Erythroblast (primary cell): ENCODE measurements at regions not wholly inside any gene's neighbourhood (a gene's known extent, or its start where the extent isn't known, plus 50 kb on each side); places are given as distances from the start of the nearest gene placed in this dataset.
"Not testable (repeated sequence)": the region's sequence is repeated elsewhere in the genome, so short reads cannot be mapped to it uniquely, and the experiment has no call there.

Experiments used
- DNase-seq, 2 experiments: peaks; one replicate each; lab custom pipeline; 2025; lab: John Stamatoyannopoulos, UW
- GATA1 ChIP-seq: IDR thresholded peaks from 2 replicates; pipeline ENCODE4 v1.6.1; 2011; ENCODE audit warnings: low read depth, mild to moderate bottlenecking, control low read depth, low read length, moderate library complexity
- POLR2A ChIP-seq: IDR thresholded peaks from 2 replicates; pipeline ENCODE4 v1.6.1; 2011; ENCODE audit warnings: mild to moderate bottlenecking, low read length

DNA sequence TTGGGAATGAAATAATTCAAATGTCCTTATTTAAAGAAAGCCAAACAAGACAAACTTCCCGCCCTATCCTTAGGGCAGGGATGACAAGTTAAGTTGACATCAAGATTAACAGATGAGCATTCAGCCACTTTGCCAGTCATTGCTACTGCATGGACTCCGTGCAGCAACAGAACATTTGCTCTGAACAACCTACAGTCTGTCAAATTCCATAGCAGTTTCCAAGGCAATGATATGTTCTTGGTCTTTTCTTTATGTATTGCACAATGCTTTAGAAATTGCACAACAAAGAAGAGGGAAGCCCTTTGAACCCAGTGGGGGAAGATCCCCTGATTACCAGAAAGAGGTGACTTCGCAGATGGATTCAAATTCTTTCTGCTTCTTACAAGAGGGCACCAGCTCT lies 269.8 kb downstream of the BCAT1 start:
- DNase-seq = no peak
- no peak for TF ChIP-seq POLR2A
- TF ChIP-seq GATA1 = no peak

DNA sequence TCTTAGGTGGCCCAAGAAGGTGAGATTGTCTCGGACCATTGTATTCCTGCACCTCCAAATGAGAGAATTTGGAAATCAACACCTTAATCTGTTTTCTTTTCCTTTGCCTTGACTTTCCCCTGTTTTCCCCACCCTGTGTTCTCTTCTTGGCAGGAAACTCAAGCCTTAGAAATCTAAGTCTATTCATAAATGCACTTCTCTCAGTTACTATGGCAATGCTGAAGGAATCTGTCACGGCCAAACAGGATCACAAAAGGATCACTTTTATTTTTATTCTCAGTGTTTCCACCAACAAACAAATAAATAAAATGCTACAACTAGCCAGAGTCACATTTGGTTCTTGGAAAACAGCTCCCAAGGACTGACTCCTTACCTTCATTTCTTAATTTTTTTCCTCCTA lies 270.5 kb downstream of the BCAT1 start:
- no peak for DNase-seq
- no peak for TF ChIP-seq POLR2A
- TF ChIP-seq GATA1 = no peak

DNA sequence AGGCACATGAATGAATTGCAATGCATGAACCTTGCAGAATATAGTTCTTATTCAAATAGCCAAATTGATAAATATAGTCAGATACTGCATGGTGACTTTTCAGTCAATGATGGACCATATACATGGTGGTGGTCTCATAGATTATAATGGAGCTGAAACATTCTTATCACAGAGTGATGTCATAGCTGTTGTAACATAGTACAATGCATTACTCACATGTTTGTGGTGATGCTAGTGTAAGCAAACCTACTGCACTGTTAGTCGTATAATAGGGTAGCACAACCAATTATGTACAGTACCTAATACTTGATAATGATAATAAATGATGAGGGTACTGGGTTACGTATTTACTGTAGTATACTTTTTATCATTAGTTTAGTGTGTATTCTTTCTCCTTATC lies 280.3 kb downstream of the BCAT1 start:
- TF ChIP-seq POLR2A = no peak
- TF ChIP-seq GATA1 = no peak
- DNase-seq = no peak

DNA sequence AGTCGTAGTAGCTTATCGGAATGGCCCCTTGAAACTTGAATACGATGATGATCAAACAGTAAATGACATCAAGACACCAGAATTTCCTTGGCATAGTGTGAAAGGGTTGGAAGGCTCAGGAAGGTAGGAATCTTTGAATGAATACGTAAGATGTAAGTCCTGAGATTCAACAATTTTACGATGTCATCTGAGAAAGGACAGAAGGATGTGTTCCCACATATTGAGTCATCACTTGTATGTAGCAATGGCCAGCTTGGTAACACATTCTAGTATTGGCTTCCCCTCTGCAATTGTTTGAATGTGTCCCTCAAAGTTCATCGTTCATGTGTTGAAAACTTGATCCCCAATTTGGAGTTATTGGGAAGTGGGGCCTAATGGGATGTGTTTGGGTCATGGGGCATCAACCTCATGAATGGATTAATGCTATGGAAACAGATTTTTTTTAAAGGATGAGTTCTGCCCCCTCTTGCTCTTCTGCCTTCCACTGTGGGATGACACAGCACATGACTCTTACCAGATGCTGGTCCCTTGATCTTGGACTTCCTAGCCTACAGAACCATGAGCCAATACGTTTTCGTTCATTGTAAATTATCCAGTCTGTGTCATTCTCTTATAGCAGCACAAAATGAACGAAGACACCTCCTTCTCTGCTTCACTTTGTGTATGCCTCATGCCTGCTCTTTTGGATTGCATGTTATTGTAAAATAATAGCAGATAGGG lies 284.6 kb downstream of the BCAT1 start:
- TF ChIP-seq POLR2A (no peak), GATA1 (no peak)
- no peak for DNase-seq

DNA sequence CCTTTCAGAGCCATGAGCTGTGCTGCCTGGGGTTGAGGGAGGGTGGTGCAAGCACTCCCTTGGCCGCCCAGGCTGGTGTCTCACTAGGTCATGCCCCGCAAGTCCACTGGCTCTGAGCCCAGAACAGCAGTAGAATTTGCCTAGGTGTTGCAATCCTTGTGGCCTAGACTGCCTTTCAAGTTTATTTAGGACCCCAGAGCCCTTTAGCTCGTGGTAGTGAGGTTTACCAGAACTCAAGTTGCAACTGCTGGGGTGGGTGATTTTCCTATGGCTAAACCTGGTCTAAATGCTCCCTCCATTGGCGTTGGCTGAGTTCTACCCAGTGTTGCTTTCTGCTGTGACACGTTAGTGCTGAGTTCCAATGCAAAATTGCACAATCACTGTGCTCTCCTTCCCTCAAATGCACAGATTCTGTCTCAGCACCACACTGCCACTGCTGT lies 287.2 kb downstream of the BCAT1 start:
- DNase-seq = no peak
- TF ChIP-seq GATA1 (no peak), POLR2A (no peak)

DNA sequence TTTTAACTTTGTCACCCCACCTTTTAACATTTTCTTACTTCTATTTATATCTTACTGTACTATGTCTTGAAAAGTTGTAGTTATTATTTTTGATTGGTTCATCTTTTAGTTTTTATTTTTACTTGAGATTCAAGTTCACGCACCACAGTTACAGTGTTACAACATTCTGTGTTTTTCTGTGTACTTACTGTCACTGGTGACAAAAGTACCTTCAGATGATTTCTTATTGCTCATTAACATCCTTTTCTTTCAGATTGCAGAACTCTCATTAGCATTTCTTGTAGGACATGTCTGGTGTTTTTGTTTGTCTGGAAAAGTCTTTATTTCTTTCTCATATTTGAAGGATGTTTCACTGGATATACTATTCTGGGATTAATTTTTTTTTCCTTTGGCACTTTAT lies 289.9 kb downstream of the BCAT1 start:
- TF ChIP-seq GATA1 = no peak
- TF ChIP-seq POLR2A = no peak

DNA sequence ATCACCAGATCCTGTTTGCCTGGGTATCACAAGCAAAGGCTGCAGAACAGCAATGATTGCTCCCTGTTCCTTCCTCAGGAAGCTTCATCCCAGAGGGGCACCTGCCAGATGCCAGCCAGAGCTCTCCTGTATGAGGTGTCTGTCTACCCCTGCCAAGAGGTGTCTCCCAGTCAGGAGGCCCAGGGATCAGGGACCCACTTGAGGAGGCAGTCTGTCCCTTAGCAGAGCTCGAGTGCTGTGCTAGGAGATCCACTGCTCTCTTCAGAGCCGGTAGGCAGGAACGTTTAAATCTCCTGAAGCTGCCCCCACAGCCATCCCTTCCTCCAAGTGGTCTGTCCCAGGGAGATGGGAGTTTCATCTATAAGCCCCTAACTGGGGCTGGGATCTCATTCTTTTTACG lies 294.6 kb downstream of the BCAT1 start:
- not testable (repeated sequence) for DNase-seq

More for the DNA sequence above, 289.9 kb downstream of the BCAT1 start:
- DNase-seq = no peak

DNA sequence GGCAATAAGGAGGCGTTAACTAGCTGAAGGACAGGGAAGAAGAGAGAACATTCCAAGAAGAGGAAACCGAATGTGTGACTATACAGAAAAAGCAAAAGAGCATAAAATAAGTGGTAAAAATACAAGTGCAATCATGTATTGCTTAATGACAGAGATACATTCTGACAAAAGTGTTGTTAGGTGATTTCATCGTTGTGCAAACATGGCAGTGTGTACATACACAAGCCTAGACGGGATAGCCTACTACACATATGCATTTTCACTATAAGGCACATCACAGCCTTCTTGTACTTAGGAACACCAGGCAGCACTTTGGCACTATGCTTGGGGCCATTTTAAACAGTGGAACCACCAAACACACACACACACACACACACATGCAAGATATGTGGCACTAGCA lies 299.3 kb downstream of the BCAT1 start:
- DNase-seq = no peak
- TF ChIP-seq GATA1 (no peak), POLR2A (no peak)

DNA sequence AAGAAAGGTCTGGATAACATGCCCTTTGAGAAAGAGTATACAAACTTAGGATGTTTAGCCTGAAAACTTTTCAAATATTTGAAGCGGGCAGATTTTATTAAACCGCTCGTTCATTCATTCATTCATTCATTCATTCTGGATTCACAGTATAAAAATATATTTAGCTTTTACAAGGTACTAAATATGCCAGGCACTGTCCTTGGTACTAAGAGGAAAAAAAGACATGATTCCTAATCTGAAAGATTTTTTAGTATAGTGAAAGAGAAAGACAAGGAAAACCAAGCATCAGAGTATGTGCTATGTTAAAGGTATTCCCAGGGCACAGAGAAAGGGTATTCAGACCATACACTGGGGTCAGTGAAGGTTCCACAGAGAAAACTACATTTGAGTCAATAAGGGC lies 299.7 kb downstream of the BCAT1 start:
- DNase-seq = no peak
- TF ChIP-seq GATA1 (no peak), POLR2A (no peak)

DNA sequence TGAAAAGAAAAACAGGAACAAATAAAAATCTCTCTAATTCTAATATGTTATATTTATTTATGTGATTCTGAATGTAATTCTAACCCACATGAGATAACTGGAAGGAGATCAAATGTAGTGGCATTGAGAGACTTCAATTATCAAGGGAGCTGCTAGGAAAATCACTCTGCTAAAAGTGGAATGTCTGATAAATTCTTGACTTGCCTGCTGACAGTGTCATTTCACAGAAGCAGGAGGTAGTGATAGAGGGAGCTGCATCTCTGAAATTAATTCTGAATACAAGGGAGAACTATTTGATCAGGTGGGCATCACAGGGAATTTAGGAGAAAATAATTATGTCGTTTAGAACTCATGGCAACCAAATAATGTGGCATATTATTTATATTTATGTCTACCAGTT lies 303.6 kb downstream of the BCAT1 start:
- TF ChIP-seq POLR2A = no peak
- no peak for TF ChIP-seq GATA1
- DNase-seq = no peak

DNA sequence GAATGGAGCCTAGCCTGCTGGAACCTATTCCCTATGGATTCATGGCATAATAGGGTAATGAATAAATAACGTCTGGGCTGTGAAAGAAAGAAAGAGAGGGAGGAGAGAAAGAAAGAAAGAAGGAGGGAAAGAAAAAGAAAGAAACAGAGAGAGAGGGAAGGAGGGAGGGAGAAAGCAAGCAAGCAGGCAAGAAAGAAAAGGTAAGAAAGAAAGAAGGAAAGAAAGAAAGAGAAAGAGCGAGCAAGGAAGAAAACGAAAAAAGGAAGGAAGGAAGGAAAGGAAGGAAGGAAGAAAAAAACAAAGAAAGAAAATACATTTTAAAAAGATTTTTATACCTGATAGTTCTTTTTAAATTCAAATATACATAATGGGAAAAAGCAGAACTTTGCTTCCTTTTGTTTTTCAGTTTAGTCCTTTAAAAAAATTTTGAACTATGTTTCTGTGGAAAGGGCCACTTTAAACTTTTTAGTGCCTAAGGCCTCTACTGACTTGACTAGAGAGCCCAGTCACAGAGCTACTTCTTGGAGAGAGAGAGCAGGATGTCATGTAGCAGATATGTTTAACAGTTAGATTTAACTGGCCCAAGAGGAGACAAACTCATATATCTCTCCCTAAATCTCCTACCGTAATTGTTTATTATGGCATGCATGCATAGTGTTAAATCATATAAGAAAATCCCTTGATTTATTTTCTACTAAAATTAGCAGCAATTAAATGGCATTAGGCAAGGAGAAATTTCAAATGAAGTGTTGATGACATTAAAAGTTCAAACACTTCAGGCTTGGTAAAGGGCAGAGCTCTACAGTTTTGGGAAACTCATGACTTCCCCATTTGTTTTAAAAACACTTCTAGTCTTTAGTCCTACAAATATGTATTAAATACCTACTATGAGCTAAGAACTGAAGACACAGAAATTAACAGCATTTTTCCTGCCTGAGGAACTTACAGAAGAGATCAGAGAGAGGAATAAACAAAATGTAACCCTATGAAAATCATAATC lies 305.5 kb downstream of the BCAT1 start:
- no peak for DNase-seq

DNA sequence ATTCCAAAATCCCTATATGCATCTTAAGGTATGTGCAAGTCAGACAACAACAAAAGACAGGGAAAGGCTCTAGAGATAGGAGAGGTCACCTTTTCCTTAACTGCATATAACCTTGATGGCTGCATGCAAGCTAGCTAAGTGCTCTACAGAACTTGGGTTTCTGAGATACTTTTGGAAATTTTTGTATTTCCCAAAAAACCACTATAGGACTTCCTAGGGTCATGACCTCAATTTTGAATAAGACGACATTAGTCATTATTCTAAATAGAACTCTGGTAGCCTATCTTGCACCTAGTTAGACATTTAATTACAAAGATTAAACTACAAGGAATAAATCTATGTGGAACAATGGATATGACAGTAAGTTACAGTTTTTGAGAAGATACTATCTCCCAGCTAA lies 309.3 kb downstream of the BCAT1 start:
- no peak for DNase-seq
- TF ChIP-seq GATA1 (no peak), POLR2A (no peak)

More for the DNA sequence above, 305.5 kb downstream of the BCAT1 start:
- TF ChIP-seq GATA1 (no peak), POLR2A (no peak)

DNA sequence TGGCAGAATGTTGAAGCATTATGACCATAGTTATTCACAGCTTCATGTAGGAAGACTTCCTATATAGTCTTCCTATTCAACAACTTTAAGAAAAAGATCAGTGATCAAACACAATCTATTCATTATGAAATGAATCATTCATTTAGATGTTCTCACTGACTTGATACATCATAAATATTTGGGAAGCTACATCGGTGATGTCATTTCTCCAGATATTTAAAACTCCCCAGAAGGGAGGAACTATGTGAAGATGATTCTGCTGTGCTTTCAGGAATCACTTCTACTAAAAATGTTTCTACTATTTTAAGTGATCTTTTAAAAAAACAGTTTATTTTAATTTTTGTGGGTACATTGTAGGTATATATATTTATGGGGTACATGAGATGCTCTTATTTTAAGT lies 316.4 kb downstream of the BCAT1 start:
- TF ChIP-seq POLR2A = no peak
- no peak for TF ChIP-seq GATA1

More for the DNA sequence above, 316.4 kb downstream of the BCAT1 start:
- no peak for DNase-seq
